ENCODE measurements at regions not wholly inside any gene's neighbourhood (a gene's known extent, or its start where the extent isn't known, plus 50 kb on each side); places are given as distances from the start of the nearest gene placed in this dataset.

DNA sequence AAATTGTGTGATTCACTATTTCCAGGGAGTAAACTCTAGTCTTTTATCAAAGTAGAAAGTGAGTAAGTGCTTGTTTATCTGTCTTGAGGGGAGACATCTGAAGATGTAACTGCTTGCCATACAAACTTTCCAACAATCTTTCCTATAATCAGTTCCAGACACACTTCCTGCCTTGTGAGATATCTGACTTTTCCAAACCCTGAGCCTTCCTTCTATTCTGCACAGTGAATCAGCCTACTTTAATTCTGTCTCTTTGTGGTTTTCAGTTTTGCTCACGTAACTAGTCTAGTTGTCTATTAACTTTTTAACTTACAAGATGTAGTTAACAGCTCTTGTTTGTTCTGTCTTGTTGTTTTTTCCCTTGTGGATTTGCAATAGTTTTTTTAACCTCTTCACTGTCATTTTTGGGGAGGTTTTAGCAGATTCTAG is 947.8 kb downstream of the C4orf33 start:
- Histone ChIP-seq H3K9me3 (no peaks in the 10 kb centered on the region), H3K27me3 (no peaks in the 10 kb centered on the region), H3K36me3 (no peaks in the 10 kb centered on the region), H3K4me3 (no peak overlapping the region), H3K4me1 (no peaks in the 10 kb centered on the region), H3K27ac (replicated peaks in 1 of 4) (no peak overlapping the region)
- WGBS, result 71% methylated on average over 1 of the region's 1 CpG
- TF ChIP-seq EP300 (IDR thresholded peaks at IDR 0.05) (no peak), POLR2A (IDR thresholded peaks at IDR 0.05; ENCODE audit: low read depth) (no peak), POLR2AphosphoS5 (IDR thresholded peaks at IDR 0.05) (no peak)
- TF ChIP-seq, protein P1, sequence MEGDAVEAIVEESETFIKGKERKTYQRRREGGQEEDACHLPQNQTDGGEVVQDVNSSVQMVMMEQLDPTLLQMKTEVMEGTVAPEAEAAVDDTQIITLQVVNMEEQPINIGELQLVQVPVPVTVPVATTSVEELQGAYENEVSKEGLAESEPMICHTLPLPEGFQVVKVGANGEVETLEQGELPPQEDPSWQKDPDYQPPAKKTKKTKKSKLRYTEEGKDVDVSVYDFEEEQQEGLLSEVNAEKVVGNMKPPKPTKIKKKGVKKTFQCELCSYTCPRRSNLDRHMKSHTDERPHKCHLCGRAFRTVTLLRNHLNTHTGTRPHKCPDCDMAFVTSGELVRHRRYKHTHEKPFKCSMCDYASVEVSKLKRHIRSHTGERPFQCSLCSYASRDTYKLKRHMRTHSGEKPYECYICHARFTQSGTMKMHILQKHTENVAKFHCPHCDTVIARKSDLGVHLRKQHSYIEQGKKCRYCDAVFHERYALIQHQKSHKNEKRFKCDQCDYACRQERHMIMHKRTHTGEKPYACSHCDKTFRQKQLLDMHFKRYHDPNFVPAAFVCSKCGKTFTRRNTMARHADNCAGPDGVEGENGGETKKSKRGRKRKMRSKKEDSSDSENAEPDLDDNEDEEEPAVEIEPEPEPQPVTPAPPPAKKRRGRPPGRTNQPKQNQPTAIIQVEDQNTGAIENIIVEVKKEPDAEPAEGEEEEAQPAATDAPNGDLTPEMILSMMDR (IDR thresholded peaks at IDR 0.05), result no peak
- no peak for DNase-seq (ENCODE audit: extremely low spot score)
- intact Hi-C loops (cut with DNase I), result no loop called here

- H3K9me3 ChIP-seq, result no peaks in the 10 kb centered on the region
- TF ChIP-seq, protein P1 (IDR thresholded peaks at IDR 0.05), result no peak
- TF ChIP-seq EP300 (IDR thresholded peaks at IDR 0.05), result no peak
- no peak for TF ChIP-seq POLR2AphosphoS5 (IDR thresholded peaks at IDR 0.05)
- TF ChIP-seq POLR2A (IDR thresholded peaks at IDR 0.05; ENCODE audit: low read depth), result no peak
Measured at GRCh38 chr4:130044788-130045531, 949.0 kb downstream of the C4orf33 start.

GRCh38 chr4:130053723-130054122 is 957.8 kb downstream of the C4orf33 start:
- TF ChIP-seq EP300 (IDR thresholded peaks at IDR 0.05), result no peak
- TF ChIP-seq, protein P1 (IDR thresholded peaks at IDR 0.05), result no peak
- no peak for TF ChIP-seq POLR2AphosphoS5 (IDR thresholded peaks at IDR 0.05)
- TF ChIP-seq POLR2A (IDR thresholded peaks at IDR 0.05; ENCODE audit: low read depth), result no peak

More at GRCh38 chr4:130044788-130045531, 949.0 kb downstream of the C4orf33 start:
- no peaks in the 10 kb centered on the region for H3K27me3 ChIP-seq
- no peaks in the 10 kb centered on the region for H3K4me1 ChIP-seq
- no peak overlapping the region for H3K27ac ChIP-seq (replicated peaks in 1 of 4)
- intact Hi-C loops (cut with DNase I), result no loop called here
- WGBS, result 72% methylated on average over 3 of the region's 3 CpGs
- H3K36me3 ChIP-seq, result no peaks in the 10 kb centered on the region
- H3K4me3 ChIP-seq, result no peak overlapping the region
- DNase-seq (ENCODE audit: extremely low spot score), result no peak

DNA sequence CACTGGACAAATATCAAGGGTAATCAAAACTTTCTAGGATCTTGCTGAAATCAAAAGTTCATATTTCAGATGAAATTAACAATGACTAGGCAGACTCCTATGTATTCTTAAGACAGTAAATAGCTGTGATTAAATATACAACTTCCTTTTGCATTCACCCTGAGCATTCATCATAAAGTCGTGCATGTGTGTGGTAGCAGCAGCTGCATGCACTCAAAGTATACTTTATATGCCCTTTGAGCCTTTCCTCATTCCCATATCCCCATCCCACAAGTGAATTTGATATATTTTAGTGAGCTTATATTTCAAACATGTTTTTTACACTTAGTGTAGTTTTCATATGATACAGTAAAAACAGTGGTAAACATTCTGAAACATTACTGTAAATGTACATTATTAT is 959.0 kb downstream of the C4orf33 start:
- 60% methylated on average over 1 of the region's 1 CpG for WGBS
- intact Hi-C loops (cut with DNase I), result no loop called here
- Histone ChIP-seq H3K9me3 (no peaks in the 10 kb centered on the region), H3K27ac (replicated peaks in 1 of 4) (no peak overlapping the region), H3K36me3 (no peaks in the 10 kb centered on the region), H3K27me3 (no peaks in the 10 kb centered on the region), H3K4me3 (no peak overlapping the region), H3K4me1 (no peaks in the 10 kb centered on the region)
- DNase-seq (ENCODE audit: extremely low spot score), result no peak
- TF ChIP-seq EP300 (IDR thresholded peaks at IDR 0.05) (no peak), POLR2AphosphoS5 (IDR thresholded peaks at IDR 0.05) (no peak)

More at GRCh38 chr4:130053723-130054122, 957.8 kb downstream of the C4orf33 start:
- no peaks in the 10 kb centered on the region for H3K36me3 ChIP-seq
- no peaks in the 10 kb centered on the region for H3K9me3 ChIP-seq
- H3K4me3 ChIP-seq, result no peak overlapping the region
- intact Hi-C loops (cut with DNase I), result no loop called here
- no peaks in the 10 kb centered on the region for H3K27me3 ChIP-seq
- no peak overlapping the region for H3K27ac ChIP-seq (replicated peaks in 1 of 4)
- 51% methylated on average over 2 of the region's 2 CpGs for WGBS
- DNase-seq (ENCODE audit: extremely low spot score), result no peak
- no peaks in the 10 kb centered on the region for H3K4me1 ChIP-seq

DNA sequence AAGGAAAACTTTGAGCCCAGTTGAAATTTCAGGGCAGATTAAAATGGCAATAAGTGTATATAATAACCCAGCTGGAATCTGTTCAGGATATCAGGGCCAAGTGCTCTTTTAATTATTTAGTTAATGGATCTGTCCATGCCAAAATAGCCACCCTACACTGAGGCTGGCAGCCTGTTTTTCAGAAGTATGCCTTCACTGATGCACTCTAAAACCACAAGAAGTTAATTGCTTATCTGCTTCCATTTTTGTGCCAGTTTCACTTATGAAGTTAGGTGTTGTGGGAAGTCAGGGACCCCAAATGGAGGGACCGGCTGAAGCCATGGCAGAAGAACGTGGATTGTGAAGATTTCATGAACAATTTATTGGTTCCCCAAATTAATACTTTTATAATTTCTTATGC is 960.3 kb downstream of the C4orf33 start:
- Histone ChIP-seq H3K27me3 (no peaks in the 10 kb centered on the region), H3K4me3 (no peak overlapping the region), H3K4me1 (no peaks in the 10 kb centered on the region), H3K9me3 (no peaks in the 10 kb centered on the region), H3K27ac (replicated peaks in 1 of 4) (no peak overlapping the region), H3K36me3 (no peaks in the 10 kb centered on the region)
- intact Hi-C loops (cut with DNase I), result no loop called here
- TF ChIP-seq POLR2A (IDR thresholded peaks at IDR 0.05; ENCODE audit: low read depth), result no peak
- 44% methylated on average over 2 of the region's 2 CpGs for WGBS
- DNase-seq (ENCODE audit: extremely low spot score), result no peak

- DNase-seq (ENCODE audit: extremely low spot score), result no peak
- no peaks in the 10 kb centered on the region for H3K4me1 ChIP-seq
- no peaks in the 10 kb centered on the region for H3K9me3 ChIP-seq
- no peaks in the 10 kb centered on the region for H3K27me3 ChIP-seq
- WGBS, result 85% methylated on average over 2 of the region's 2 CpGs
- intact Hi-C loops (cut with DNase I), result no loop called here
- TF ChIP-seq EP300 (IDR thresholded peaks at IDR 0.05) (no peak), POLR2A (IDR thresholded peaks at IDR 0.05; ENCODE audit: low read depth) (no peak), POLR2AphosphoS5 (IDR thresholded peaks at IDR 0.05) (no peak)
- TF ChIP-seq, protein P1 (IDR thresholded peaks at IDR 0.05), result no peak
- no peaks in the 10 kb centered on the region for H3K36me3 ChIP-seq
- H3K27ac ChIP-seq (replicated peaks in 1 of 4), result no peak overlapping the region
- H3K4me3 ChIP-seq, result no peak overlapping the region
Measured at GRCh38 chr4:130064471-130064870, 968.5 kb downstream of the C4orf33 start.
